Left kidney (tissue), 1 donor: ENCODE measurements at regions not wholly inside any gene's neighbourhood (a gene's known extent, or its start where the extent isn't known, plus 50 kb on each side); places are given as distances from the start of the nearest gene placed in this dataset.
"Not testable (repeated sequence)": the region's sequence is repeated elsewhere in the genome, so short reads cannot be mapped to it uniquely, and the experiment has no call there.

ENCODE experiments used
- DNase-seq: peaks from one replicate; pipeline ENCODE4 v3.0.0-alpha.2; 2013

- DNase-seq = not testable (repeated sequence)
Observed at GRCh38 chr1:273772-274171, 177.7 kb downstream of the OR4F29 start.

- peak; percentile 44 for DNase-seq
Observed at GRCh38 chr1:267815-268214, 183.7 kb downstream of the OR4F29 start.
